H1 (cell line): ENCODE measurements at regions not wholly inside any gene's neighbourhood (a gene's known extent, or its start where the extent isn't known, plus 50 kb on each side); places are given as distances from the start of the nearest gene placed in this dataset.

Experiments used
- CTCF ChIA-PET: fragments of 300-600 bp; sonication (Branson Sonifier 250); formaldehyde crosslinking; loops from one replicate; lab custom pipeline; 2021; ENCODE audit not compliant: partially characterized antibody; lab: Charles Lee
- POLR2A ChIA-PET: fragments of 300-600 bp; sonication (Branson Sonifier 250); formaldehyde crosslinking; loops from one replicate; lab custom pipeline; 2021; ENCODE audit warnings: inconsistent platforms; ENCODE audit not compliant: partially characterized antibody; lab: Charles Lee
- DNase-seq, 2 experiments: peaks; one replicate each; pipeline versions ENCODE4 v3.0.0 to v3.0.0-alpha.2; 2010 to 2022; ENCODE audit warnings: low spot score in 2 of 2, low read depth in 1 of 2, mixed read lengths in 1 of 2
- FAIRE-seq: peaks from 2 replicates; lab custom pipeline; 2011; peaks lifted over from hg19 to GRCh38; lab: Jason Lieb, UNC
- H2AFZ ChIP-seq: 2 replicates; pipeline ENCODE4 v1.8.1; 2012; ENCODE audit warnings: low read length, inconsistent platforms
- H2AK5ac ChIP-seq: 2 replicates; pipeline ENCODE4 v1.6.1; 2013; ENCODE audit warnings: low read depth, low read length
- H2BK120ac ChIP-seq: replicated peaks from 2 replicates; pipeline ENCODE3; 2013; ENCODE audit warnings: low read depth, low read length, inconsistent platforms
- H2BK12ac ChIP-seq: 2 replicates; pipeline ENCODE4 v1.6.1; 2013; ENCODE audit warnings: low read depth, low read length
- H2BK15ac ChIP-seq: 2 replicates; pipeline ENCODE4 v1.6.1; 2013; ENCODE audit warnings: low read length
- H2BK20ac ChIP-seq: 2 replicates; pipeline ENCODE4 v1.6.1; 2013; ENCODE audit warnings: low read length
- H2BK5ac ChIP-seq: 2 replicates; pipeline ENCODE4 v1.6.1; 2013; ENCODE audit warnings: low read depth, low read length
- H3K14ac ChIP-seq: 2 replicates; pipeline ENCODE4 v1.6.1; 2013; ENCODE audit warnings: inconsistent platforms; ENCODE audit not compliant: insufficient read length
- H3K18ac ChIP-seq: 2 replicates; pipeline ENCODE4 v1.6.1; 2013; ENCODE audit warnings: low read length; ENCODE audit errors: extremely low read depth
- H3K23ac ChIP-seq: 2 replicates; pipeline ENCODE4 v1.6.1; 2013; ENCODE audit warnings: inconsistent platforms; ENCODE audit not compliant: insufficient read length
- H3K23me2 ChIP-seq: 2 replicates; pipeline ENCODE4 v1.6.1; 2013; ENCODE audit warnings: low read depth, low read length
- H3K27ac ChIP-seq: 2 replicates; pipeline ENCODE4 v1.6.1; 2011; ENCODE audit warnings: low read depth, low read length, inconsistent platforms
- H3K27me3 ChIP-seq, 4 experiments: replicated peaks in 1 of 4; 1 replicate in 1 of 4; 2 replicates in 3 of 4; pipeline versions ENCODE4 v1.6.1 to v1.8.1; 2011 to 2013; ENCODE audit warnings: low read length in 3 of 4, mild to moderate bottlenecking in 3 of 4, inconsistent platforms in 2 of 4, mixed read lengths in 2 of 4, moderate library complexity in 1 of 4; ENCODE audit not compliant: control insufficient read depth in 3 of 4, insufficient read depth in 3 of 4; ENCODE audit errors: extremely low read depth in 1 of 4
- H3K36me3 ChIP-seq, 4 experiments: 2 replicates each; pipeline versions ENCODE4 v1.6.1 to v1.8.1; 2011 to 2013; ENCODE audit warnings: mild to moderate bottlenecking in 4 of 4, low read length in 3 of 4, moderate library complexity in 2 of 4, control low read depth in 1 of 4, inconsistent platforms in 1 of 4; ENCODE audit not compliant: insufficient read depth in 4 of 4, control insufficient read depth in 2 of 4
- H3K4ac ChIP-seq: replicated peaks from 2 replicates; pipeline ENCODE3; 2013; ENCODE audit warnings: low read length, low read depth, mixed read lengths, inconsistent platforms; ENCODE audit not compliant: insufficient read length
- H3K4me1 ChIP-seq, 4 experiments: replicated peaks in 1 of 4; 1 replicate in 1 of 4; 2 replicates in 3 of 4; pipeline versions ENCODE4 v1.6.1 to v1.8.1; 2011 to 2013; ENCODE audit warnings: low read length in 3 of 4, inconsistent platforms in 2 of 4, mixed read lengths in 1 of 4; ENCODE audit not compliant: insufficient read depth in 4 of 4, control insufficient read depth in 3 of 4
- H3K4me2 ChIP-seq, 2 experiments: 2 replicates each; pipeline versions ENCODE4 v1.6.1 to v1.8.1; 2011 to 2013; ENCODE audit warnings: low read depth in 2 of 2, low read length in 2 of 2, control low read depth in 1 of 2, inconsistent platforms in 1 of 2, mild to moderate bottlenecking in 1 of 2; ENCODE audit not compliant: insufficient read depth in 1 of 2
- H3K4me3 ChIP-seq, 4 experiments: fragments of 200-600, 300-600 bp in 1 of 4; sonication (generic), shearing (Covaris generic), sonication (Bioruptor Twin) in 1 of 4; 2 replicates each; pipeline versions ENCODE4 v1.5.1 to v1.8.1; 2011 to 2016; ENCODE audit warnings: low read length in 4 of 4, low read depth in 3 of 4, control low read depth in 2 of 4, inconsistent platforms in 2 of 4, mild to moderate bottlenecking in 2 of 4, mixed read lengths in 1 of 4, moderate library complexity in 1 of 4; ENCODE audit not compliant: insufficient read depth in 2 of 4; ENCODE audit errors: extremely low read depth in 1 of 4
- H3K56ac ChIP-seq: replicated peaks from 2 replicates; pipeline ENCODE3; 2013; ENCODE audit warnings: low read depth, mild to moderate bottlenecking, mixed read lengths, low read length, inconsistent platforms; ENCODE audit not compliant: insufficient read length
- H3K79me1 ChIP-seq: 2 replicates; pipeline ENCODE4 v1.6.1; 2013; ENCODE audit warnings: low read depth, low read length, control low read depth
- H3K79me2 ChIP-seq, 2 experiments: 2 replicates each; pipeline versions ENCODE4 v1.6.1 to v1.8.1; 2012 to 2013; ENCODE audit warnings: low read length in 2 of 2, mild to moderate bottlenecking in 2 of 2, inconsistent platforms in 1 of 2; ENCODE audit not compliant: insufficient read depth in 2 of 2, control insufficient read depth in 1 of 2
- H3K9ac ChIP-seq, 4 experiments: replicated peaks in 1 of 4; 1 replicate in 1 of 4; 2 replicates in 3 of 4; pipeline versions ENCODE4 v1.6.1 to v1.8.1; 2011 to 2013; ENCODE audit warnings: low read depth in 3 of 4, low read length in 3 of 4, control low read depth in 2 of 4, mild to moderate bottlenecking in 2 of 4, moderate library complexity in 2 of 4, inconsistent platforms in 1 of 4; ENCODE audit errors: extremely low read depth in 1 of 4
- H3K9me3 ChIP-seq, 2 experiments: 2 replicates each; pipeline versions ENCODE4 v1.6.1 to v1.8.1; 2012 to 2013; ENCODE audit warnings: mild to moderate bottlenecking in 2 of 2, moderate library complexity in 2 of 2, control low read depth in 1 of 2, inconsistent platforms in 1 of 2, low read depth in 1 of 2, low read length in 1 of 2, mixed read lengths in 1 of 2; ENCODE audit not compliant: insufficient read depth in 2 of 2
- H4K20me1 ChIP-seq, 2 experiments: replicated peaks in 1 of 2; 2 replicates each; pipeline versions ENCODE3 to v1.8.1; 2011 to 2013; ENCODE audit warnings: inconsistent platforms in 2 of 2, low read length in 2 of 2, mild to moderate bottlenecking in 1 of 2; ENCODE audit not compliant: insufficient read depth in 2 of 2, control insufficient read depth in 1 of 2
- H4K5ac ChIP-seq: 2 replicates; pipeline ENCODE4 v1.6.1; 2013; ENCODE audit warnings: low read length, low read depth, mixed read lengths, inconsistent platforms; ENCODE audit not compliant: insufficient read length
- H4K8ac ChIP-seq: 2 replicates; pipeline ENCODE4 v1.8.0; 2013; ENCODE audit warnings: mild to moderate bottlenecking, moderate library complexity, low read length, inconsistent platforms; ENCODE audit not compliant: insufficient read depth; ENCODE audit errors: extremely low read depth
- H4K91ac ChIP-seq: replicated peaks from 2 replicates; pipeline ENCODE3; 2013; ENCODE audit warnings: low read length, mixed read lengths, inconsistent platforms; ENCODE audit not compliant: insufficient read length
- BCL11A ChIP-seq, 2 experiments: IDR thresholded peaks; one replicate each; pipeline ENCODE4 v1.6.1; 2011; ENCODE audit warnings: low read depth in 2 of 2, low read length in 2 of 2, mild to moderate bottlenecking in 2 of 2
- CBX5 ChIP-seq: fragments of 300-800, 300-1000 bp; sonication (generic); IDR thresholded peaks from 2 replicates; pipeline ENCODE4 v1.7.1; 2016; ENCODE audit warnings: antibody characterized with exemption, low read length, low read depth
- CEBPB ChIP-seq: IDR thresholded peaks from 2 replicates; pipeline ENCODE4 v1.6.1; 2012; ENCODE audit warnings: low read depth, low read length
- CTBP2 ChIP-seq: IDR thresholded peaks from 2 replicates; pipeline ENCODE4 v1.7.0; 2011; ENCODE audit warnings: borderline replicate concordance, mild to moderate bottlenecking, moderate library complexity, mixed read lengths, low read length; ENCODE audit not compliant: insufficient read depth, insufficient read length
- SP1 ChIP-seq: IDR thresholded peaks from 2 replicates; pipeline ENCODE4 v1.6.1; 2011; ENCODE audit warnings: low read depth, low read length
- USF2 ChIP-seq: IDR thresholded peaks from 2 replicates; pipeline ENCODE4 v1.6.1; 2011; ENCODE audit warnings: low read length, improper control_type of control experiment
- WGBS, 2 experiments: shearing (Covaris generic) in 1 of 2; methylation state at CpG; one replicate each; pipeline versions ENCODE4 v1.1.6 to v1.1.7; 2013 to 2015; ENCODE audit warnings: low lambda C conversion rate in 2 of 2, mixed read lengths in 2 of 2, inconsistent platforms in 1 of 2, low coverage in 1 of 2, missing lambda C conversion rate in 1 of 2; ENCODE audit not compliant: insufficient replicate concordance in 2 of 2, insufficient coverage in 1 of 2, insufficient read length in 1 of 2; ENCODE audit errors: extremely low coverage in 1 of 2, missing lambda C conversion rate in 1 of 2; 5-methylcytosine and 5-hydroxymethylcytosine counted together
- TF ChIP-seq, protein P1 (sequence below), 3 experiments: IDR thresholded peaks; 1 replicate in 2 of 3; 2 replicates in 1 of 3; pipeline versions ENCODE4 v1.5.1 to v1.6.1; 2011; ENCODE audit warnings: low read length in 3 of 3, mild to moderate bottlenecking in 3 of 3, inconsistent platforms in 2 of 3, low read depth in 1 of 3, moderate library complexity in 1 of 3; ENCODE audit not compliant: insufficient read depth in 1 of 3; ENCODE audit errors: control extremely low read depth in 1 of 3

GRCh38 chr6:48388044-48388443 is 277.0 kb upstream of the PTCHD4 start:
- CTCF ChIA-PET = no interaction called here
- 93% methylated on average over 2 of the region's 2 CpGs; no CpG with 5 or more reads in 1 of the 2 experiments for WGBS, 2 experiments
- POLR2A ChIA-PET = no interaction called here
- Histone ChIP-seq H3K36me3 (no peaks in the 10 kb centered on the region), H4K91ac (no peak overlapping the region), H3K4me1 (no peaks in the 10 kb centered on the region), H4K5ac (no peak overlapping the region), H3K23ac (no peak overlapping the region), H3K4me2 (no peak overlapping the region), H3K23me2 (no peaks in the 10 kb centered on the region), H3K27ac (no peak overlapping the region), H4K20me1 (no peaks in the 10 kb centered on the region), H2AFZ (no peak overlapping the region), H3K18ac (no peak overlapping the region), H2BK5ac (no peak overlapping the region), H2AK5ac (no peak overlapping the region), H3K79me2 (no peaks in the 10 kb centered on the region), H3K14ac (no peak overlapping the region), H2BK120ac (no peak overlapping the region), H4K8ac (no peak overlapping the region), H3K4ac (no peak overlapping the region), H3K79me1 (no peaks in the 10 kb centered on the region), H3K9ac (no peak overlapping the region), H3K27me3 (no peaks in the 10 kb centered on the region), H2BK20ac (no peak overlapping the region), H3K4me3 (no peak overlapping the region), H3K56ac (no peak overlapping the region), H3K9me3 (no peaks in the 10 kb centered on the region), H2BK15ac (no peak overlapping the region), H2BK12ac (no peak overlapping the region)
- DNase-seq (no peak), FAIRE-seq (no peak)
- TF ChIP-seq CEBPB = no peak
- no peak for TF ChIP-seq SP1
- no peak for TF ChIP-seq CBX5
- no peak for TF ChIP-seq USF2
- no peak for TF ChIP-seq CTBP2
- TF ChIP-seq, protein P1, sequence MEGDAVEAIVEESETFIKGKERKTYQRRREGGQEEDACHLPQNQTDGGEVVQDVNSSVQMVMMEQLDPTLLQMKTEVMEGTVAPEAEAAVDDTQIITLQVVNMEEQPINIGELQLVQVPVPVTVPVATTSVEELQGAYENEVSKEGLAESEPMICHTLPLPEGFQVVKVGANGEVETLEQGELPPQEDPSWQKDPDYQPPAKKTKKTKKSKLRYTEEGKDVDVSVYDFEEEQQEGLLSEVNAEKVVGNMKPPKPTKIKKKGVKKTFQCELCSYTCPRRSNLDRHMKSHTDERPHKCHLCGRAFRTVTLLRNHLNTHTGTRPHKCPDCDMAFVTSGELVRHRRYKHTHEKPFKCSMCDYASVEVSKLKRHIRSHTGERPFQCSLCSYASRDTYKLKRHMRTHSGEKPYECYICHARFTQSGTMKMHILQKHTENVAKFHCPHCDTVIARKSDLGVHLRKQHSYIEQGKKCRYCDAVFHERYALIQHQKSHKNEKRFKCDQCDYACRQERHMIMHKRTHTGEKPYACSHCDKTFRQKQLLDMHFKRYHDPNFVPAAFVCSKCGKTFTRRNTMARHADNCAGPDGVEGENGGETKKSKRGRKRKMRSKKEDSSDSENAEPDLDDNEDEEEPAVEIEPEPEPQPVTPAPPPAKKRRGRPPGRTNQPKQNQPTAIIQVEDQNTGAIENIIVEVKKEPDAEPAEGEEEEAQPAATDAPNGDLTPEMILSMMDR (IDR thresholded peaks at IDR 0.05; ENCODE audit: control extremely low read depth in 1 of 3, insufficient read depth in 1 of 3, low read depth in 1 of 3, low read length in 3 of 3) = no peak
- no peak for TF ChIP-seq BCL11A (IDR thresholded peaks at IDR 0.05; ENCODE audit: low read depth in 2 of 2, low read length in 2 of 2)
